ENCODE measurements at regions not wholly inside any gene's neighbourhood (a gene's known extent, or its start where the extent isn't known, plus 50 kb on each side); places are given as distances from the start of the nearest gene placed in this dataset.
"Not testable (repeated sequence)": the region's sequence is repeated elsewhere in the genome, so short reads cannot be mapped to it uniquely, and the experiment has no call there.

- Histone ChIP-seq H3K4me2 (no peak overlapping the region), H3K9me2 (replicated peaks; ENCODE audit: insufficient read depth) (no peaks in the 10 kb centered on the region), H2AFZ (no peak overlapping the region), H3K4me1 (ENCODE audit: insufficient read depth) (no peaks in the 10 kb centered on the region), H3K27ac (no peak overlapping the region), H4K20me1 (ENCODE audit: insufficient read depth, poor library complexity, severe bottlenecking) (no peaks in the 10 kb centered on the region), H3K79me2 (no peaks in the 10 kb centered on the region), H3K27me3 (no peaks in the 10 kb centered on the region), H3K36me3 (replicated peaks; ENCODE audit: insufficient read depth, low read depth) (no peaks in the 10 kb centered on the region), H3K4me3 (no peak overlapping the region), H3K9me3 (ENCODE audit: low read depth) (no peaks in the 10 kb centered on the region)
- 95% methylated on average over 2 of the region's 2 CpGs for WGBS (ENCODE audit: low lambda C conversion rate, missing lambda C conversion rate)
- no peak for TF ChIP-seq EZH2 (IDR thresholded peaks at IDR 0.05; ENCODE audit: borderline replicate concordance)
- TF ChIP-seq CTCF (IDR thresholded peaks at IDR 0.05; ENCODE audit: poor library complexity), result no peak
- no peak for DNase-seq (ENCODE audit: low spot score)
Measured at GRCh38 chr13:89076622-89077021, 1405.5 kb downstream of the SLITRK5 start.

GRCh38 chr13:89082623-89083022 is 1411.5 kb downstream of the SLITRK5 start:
- Histone ChIP-seq H3K9me2 (replicated peaks; ENCODE audit: insufficient read depth) (no peaks in the 10 kb centered on the region), H2AFZ (no peak overlapping the region), H3K27ac (no peak overlapping the region), H3K9me3 (ENCODE audit: low read depth) (no peaks in the 10 kb centered on the region), H4K20me1 (ENCODE audit: insufficient read depth, poor library complexity, severe bottlenecking) (no peaks in the 10 kb centered on the region), H3K4me3 (no peak overlapping the region), H3K36me3 (replicated peaks; ENCODE audit: insufficient read depth, low read depth) (no peaks in the 10 kb centered on the region), H3K79me2 (no peaks in the 10 kb centered on the region), H3K4me1 (ENCODE audit: insufficient read depth) (no peaks in the 10 kb centered on the region), H3K27me3 (no peaks in the 10 kb centered on the region), H3K4me2 (no peak overlapping the region)
- TF ChIP-seq EZH2 (IDR thresholded peaks at IDR 0.05; ENCODE audit: borderline replicate concordance) (no peak), CTCF (IDR thresholded peaks at IDR 0.05; ENCODE audit: poor library complexity) (no peak), EZH2phosphoT487 (IDR thresholded peaks at IDR 0.05; ENCODE audit: low read depth, severe bottlenecking, unreplicated experiment) (no peak)
- WGBS (ENCODE audit: low lambda C conversion rate, missing lambda C conversion rate), result 97% methylated on average over 3 of the region's 3 CpGs
- DNase-seq (ENCODE audit: low spot score), result no peak

GRCh38 chr13:89088107-89088506 is 1416.9 kb downstream of the SLITRK5 start:
- not testable (repeated sequence) for H4K20me1 ChIP-seq (ENCODE audit: insufficient read depth, poor library complexity, severe bottlenecking); DNase-seq (ENCODE audit: low spot score)
- 79% methylated on average over 5 of the region's 16 CpGs for WGBS (ENCODE audit: low lambda C conversion rate, missing lambda C conversion rate)

GRCh38 chr13:89097994-89098393 is 1426.8 kb downstream of the SLITRK5 start:
- Histone ChIP-seq H3K4me2 (no peak overlapping the region), H3K9me3 (ENCODE audit: low read depth) (no peaks in the 10 kb centered on the region), H3K79me2 (no peaks in the 10 kb centered on the region), H3K4me3 (no peak overlapping the region), H3K27ac (no peak overlapping the region), H2AFZ (no peak overlapping the region), H3K27me3 (no peaks in the 10 kb centered on the region), H3K36me3 (replicated peaks; ENCODE audit: insufficient read depth, low read depth) (no peaks in the 10 kb centered on the region), H3K4me1 (ENCODE audit: insufficient read depth) (no peaks in the 10 kb centered on the region), H4K20me1 (ENCODE audit: insufficient read depth, poor library complexity, severe bottlenecking) (no peaks in the 10 kb centered on the region), H3K9me2 (replicated peaks; ENCODE audit: insufficient read depth) (no peaks in the 10 kb centered on the region)
- WGBS (ENCODE audit: low lambda C conversion rate, missing lambda C conversion rate), result 92% methylated on average over 1 of the region's 1 CpG
- TF ChIP-seq EZH2 (IDR thresholded peaks at IDR 0.05; ENCODE audit: borderline replicate concordance), result no peak
- no peak for TF ChIP-seq EZH2phosphoT487 (IDR thresholded peaks at IDR 0.05; ENCODE audit: low read depth, severe bottlenecking, unreplicated experiment)
- no peak for TF ChIP-seq CTCF (IDR thresholded peaks at IDR 0.05; ENCODE audit: poor library complexity)
- no peak for DNase-seq (ENCODE audit: low spot score)

More at GRCh38 chr13:89088107-89088506, 1416.9 kb downstream of the SLITRK5 start:
- not testable (repeated sequence) for H3K36me3 ChIP-seq (replicated peaks; ENCODE audit: insufficient read depth, low read depth); H3K4me1 ChIP-seq (ENCODE audit: insufficient read depth); H3K79me2 ChIP-seq; H3K27ac ChIP-seq; H3K9me2 ChIP-seq (replicated peaks; ENCODE audit: insufficient read depth); H3K4me2 ChIP-seq; H3K4me3 ChIP-seq; H3K27me3 ChIP-seq; H2AFZ ChIP-seq; H3K9me3 ChIP-seq (ENCODE audit: low read depth)
